ENCODE measurements at regions not wholly inside any gene's neighbourhood (a gene's known extent, or its start where the extent isn't known, plus 50 kb on each side); places are given as distances from the start of the nearest gene placed in this dataset.

DNA sequence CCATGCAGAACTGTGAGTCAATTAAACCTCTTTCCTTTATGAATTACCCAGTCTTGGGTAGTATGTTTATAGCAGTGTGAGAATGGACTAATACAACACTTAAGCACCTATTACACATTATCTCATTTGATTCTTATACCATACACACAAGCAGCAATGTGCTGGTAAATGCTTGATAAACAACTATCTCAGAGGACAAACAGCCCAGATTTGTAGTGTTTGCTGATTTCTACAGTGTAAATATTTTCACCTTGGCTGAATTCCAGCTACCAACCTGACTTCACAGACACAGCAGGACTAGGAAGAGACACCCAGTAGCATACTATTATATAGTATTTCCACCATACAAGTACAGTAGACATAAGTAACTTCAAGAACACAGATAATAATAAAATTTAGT is 406.5 kb upstream of the CNKSR2 start:
- no peak for DNase-seq (ENCODE audit: low read depth)
- TF ChIP-seq, protein P1, sequence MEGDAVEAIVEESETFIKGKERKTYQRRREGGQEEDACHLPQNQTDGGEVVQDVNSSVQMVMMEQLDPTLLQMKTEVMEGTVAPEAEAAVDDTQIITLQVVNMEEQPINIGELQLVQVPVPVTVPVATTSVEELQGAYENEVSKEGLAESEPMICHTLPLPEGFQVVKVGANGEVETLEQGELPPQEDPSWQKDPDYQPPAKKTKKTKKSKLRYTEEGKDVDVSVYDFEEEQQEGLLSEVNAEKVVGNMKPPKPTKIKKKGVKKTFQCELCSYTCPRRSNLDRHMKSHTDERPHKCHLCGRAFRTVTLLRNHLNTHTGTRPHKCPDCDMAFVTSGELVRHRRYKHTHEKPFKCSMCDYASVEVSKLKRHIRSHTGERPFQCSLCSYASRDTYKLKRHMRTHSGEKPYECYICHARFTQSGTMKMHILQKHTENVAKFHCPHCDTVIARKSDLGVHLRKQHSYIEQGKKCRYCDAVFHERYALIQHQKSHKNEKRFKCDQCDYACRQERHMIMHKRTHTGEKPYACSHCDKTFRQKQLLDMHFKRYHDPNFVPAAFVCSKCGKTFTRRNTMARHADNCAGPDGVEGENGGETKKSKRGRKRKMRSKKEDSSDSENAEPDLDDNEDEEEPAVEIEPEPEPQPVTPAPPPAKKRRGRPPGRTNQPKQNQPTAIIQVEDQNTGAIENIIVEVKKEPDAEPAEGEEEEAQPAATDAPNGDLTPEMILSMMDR (conservative IDR thresholded peaks at IDR 0.05; ENCODE audit: control insufficient read depth, insufficient read depth, low read depth, low read length): no peak
- no peak overlapping the region for H3K4me3 ChIP-seq (ENCODE audit: control insufficient read depth, low read depth, low read length)

DNA sequence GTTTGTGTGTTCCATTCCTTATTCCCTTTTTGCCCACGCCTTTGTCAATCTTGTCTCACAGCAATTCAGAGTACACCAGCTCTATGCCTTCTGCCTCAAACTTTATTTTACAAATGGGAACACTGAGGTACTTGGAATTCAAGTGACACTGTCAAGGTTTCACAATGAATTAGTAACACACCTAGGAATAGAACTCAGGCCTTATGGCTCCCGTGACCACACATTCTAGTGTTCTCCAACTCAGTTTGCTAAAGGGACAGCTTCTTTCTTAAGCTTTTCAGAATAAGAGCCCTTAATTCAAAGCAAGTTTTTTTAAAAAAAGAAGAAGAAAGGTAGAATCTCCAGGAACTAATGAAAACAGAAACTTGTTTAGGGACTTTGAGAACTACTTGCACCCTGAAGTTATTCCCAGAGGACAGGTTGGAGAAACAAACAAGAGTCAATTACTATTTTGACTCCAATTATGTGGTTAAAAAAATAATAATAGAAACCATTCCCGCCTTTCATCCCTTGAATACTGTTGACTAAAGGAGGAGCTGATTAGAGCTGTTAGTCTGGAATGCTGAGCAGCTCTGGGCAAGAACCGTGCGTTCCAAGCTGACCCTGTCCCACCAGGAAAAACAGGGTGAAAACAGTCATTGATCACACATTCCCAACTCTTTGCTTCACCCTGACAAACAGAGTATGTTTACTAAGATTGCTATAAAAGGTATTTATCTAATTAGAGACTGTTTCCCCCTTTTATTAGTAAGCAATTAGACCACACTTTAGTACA is 408.8 kb upstream of the CNKSR2 start:
- no peak overlapping the region for H3K4me3 ChIP-seq (ENCODE audit: control insufficient read depth, low read depth, low read length)
- TF ChIP-seq, protein P1 (conservative IDR thresholded peaks at IDR 0.05; ENCODE audit: control insufficient read depth, insufficient read depth, low read depth, low read length): no peak
- no peak for DNase-seq (ENCODE audit: low read depth)

DNA sequence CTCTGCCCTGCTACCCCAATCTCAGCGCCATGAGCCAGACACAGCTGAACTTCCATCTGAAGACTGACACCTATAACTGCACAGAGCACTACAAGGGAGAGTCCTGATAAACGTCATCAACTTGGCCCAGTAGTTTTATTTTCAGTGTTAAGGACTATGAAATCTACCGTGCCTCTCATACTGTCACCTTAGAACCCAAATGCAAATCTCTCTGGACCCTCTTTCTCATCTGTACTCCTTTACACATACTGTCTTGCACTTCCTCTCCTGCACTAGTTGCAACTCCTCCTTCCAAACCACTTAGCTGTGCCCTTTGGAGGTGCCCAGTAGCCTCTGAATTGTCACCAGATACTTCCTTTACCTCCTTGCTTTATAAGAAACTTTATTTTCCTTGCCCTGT is 420.2 kb upstream of the CNKSR2 start:
- no peak overlapping the region for H3K4me3 ChIP-seq (ENCODE audit: control insufficient read depth, low read depth, low read length)
- no peak for DNase-seq (ENCODE audit: low read depth)
- TF ChIP-seq, protein P1 (conservative IDR thresholded peaks at IDR 0.05; ENCODE audit: control insufficient read depth, insufficient read depth, low read depth, low read length): no peak

DNA sequence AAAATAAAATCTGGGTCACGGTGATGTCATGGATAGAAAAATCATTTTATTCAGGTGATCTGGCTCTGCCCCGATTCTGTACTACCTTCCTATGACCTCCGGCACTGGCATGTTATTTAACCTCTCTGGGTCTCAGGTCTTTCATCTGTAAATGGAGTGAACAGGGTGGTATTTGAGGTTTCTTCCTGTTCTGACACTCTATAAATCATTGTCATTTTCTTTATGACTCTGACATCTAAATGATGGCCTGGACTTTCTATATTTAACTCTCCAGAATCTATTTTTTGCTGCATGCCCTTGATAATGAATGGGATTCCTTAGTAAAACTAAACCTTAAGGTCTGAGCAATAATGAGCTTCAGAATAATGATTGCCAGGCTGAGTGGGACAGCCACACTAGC is 422.0 kb upstream of the CNKSR2 start:
- H3K4me3 ChIP-seq (ENCODE audit: control insufficient read depth, low read depth, low read length): no peak overlapping the region
- TF ChIP-seq, protein P1 (conservative IDR thresholded peaks at IDR 0.05; ENCODE audit: control insufficient read depth, insufficient read depth, low read depth, low read length): no peak
- no peak for DNase-seq (ENCODE audit: low read depth)

DNA sequence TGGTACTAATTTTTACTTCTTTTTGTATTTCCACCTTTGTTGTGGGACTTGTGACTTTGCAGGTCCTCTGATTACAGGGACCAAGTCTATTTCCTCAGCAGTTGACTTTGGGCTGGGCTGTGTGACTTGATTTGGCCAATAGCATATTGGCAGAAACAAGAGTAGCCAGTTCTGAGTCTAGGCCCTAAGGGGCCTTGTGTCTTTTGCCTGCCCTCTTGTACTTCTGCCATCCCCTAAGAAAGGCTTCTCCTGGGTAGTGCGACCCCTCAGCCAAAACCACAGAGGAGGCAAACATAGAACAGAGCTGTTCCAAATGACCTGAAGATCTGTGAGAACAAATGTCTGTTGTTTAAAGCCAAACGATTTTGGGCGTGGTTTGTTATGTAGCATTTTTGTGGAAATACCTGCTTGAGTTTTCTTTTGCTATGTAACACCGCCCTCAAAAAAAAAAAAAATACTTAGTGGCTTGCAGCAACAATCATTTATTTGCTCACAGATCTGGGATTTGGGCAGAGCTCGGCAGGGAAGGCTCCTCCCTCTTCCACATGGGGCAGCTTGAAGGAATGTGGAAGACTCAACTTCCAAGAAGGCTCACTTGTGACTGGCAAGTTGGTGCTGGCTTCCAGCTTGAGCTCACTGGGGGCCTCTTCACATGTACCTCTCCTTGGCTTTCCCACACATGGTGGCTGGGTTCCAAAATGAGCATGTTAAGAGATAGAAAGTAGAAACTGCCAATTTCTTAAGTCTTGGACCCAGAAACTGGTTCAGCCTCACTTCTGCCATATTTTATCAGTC is 423.0 kb upstream of the CNKSR2 start:
- DNase-seq (ENCODE audit: low read depth): no peak
- no peak overlapping the region for H3K4me3 ChIP-seq (ENCODE audit: control insufficient read depth, low read depth, low read length)
- TF ChIP-seq, protein P1 (conservative IDR thresholded peaks at IDR 0.05; ENCODE audit: control insufficient read depth, insufficient read depth, low read depth, low read length): no peak

DNA sequence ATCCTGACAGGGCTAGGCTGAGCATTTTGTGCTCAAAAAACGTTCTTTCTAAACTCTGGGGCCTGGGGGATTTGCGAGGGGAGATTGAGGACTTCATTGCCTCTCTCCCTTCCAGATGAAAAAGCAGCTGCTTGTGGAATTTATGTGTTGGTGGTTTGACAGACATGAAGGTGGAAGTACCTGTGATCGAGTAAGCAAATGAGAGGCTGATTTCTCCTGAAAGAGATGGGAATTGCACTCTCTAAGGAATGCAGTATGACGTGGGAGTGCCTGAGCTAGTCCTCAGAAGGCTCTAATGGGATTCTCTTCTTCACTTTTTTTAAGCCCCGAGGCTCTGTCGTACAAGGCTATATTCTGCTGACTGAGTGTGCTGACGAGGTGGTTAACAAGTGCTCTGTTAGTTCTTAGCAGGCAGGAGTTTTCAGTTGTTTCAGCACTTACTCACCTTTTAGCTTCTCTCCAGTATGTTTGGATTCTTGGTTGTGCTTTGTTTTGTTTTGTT is 426.8 kb upstream of the CNKSR2 start:
- TF ChIP-seq, protein P1 (conservative IDR thresholded peaks at IDR 0.05; ENCODE audit: control insufficient read depth, insufficient read depth, low read depth, low read length): no peak
- no peak overlapping the region for H3K4me3 ChIP-seq (ENCODE audit: control insufficient read depth, low read depth, low read length)
- no peak for DNase-seq (ENCODE audit: low read depth)

Data from fibroblast of mammary gland (primary cell).